GM23338 (cell line): ENCODE measurements at regions not wholly inside any gene's neighbourhood (a gene's known extent, or its start where the extent isn't known, plus 50 kb on each side); places are given as distances from the start of the nearest gene placed in this dataset.

Experiments used
- ATAC-seq: fragments of 200-7000 bp; cut with Tn5 transposase; 3 replicates; pipeline ENCODE4 v1.9.1; 2020
- DNase-seq: peaks from one replicate; pipeline ENCODE4 v3.0.0-alpha.2; 2015; ENCODE audit warnings: low spot score
- H2AFZ ChIP-seq: fragments of 200-600 bp; sonication (generic); 2 replicates; pipeline ENCODE4 v1.8.0; 2016; ENCODE audit warnings: antibody characterized with exemption, mild to moderate bottlenecking, moderate library complexity
- H3F3A ChIP-seq: fragments of 200-600 bp; sonication (generic); replicated peaks from 2 replicates; pipeline ENCODE4 v1.8.0; 2017; ENCODE audit warnings: antibody characterized with exemption, mixed run types, low read depth
- H3K27ac ChIP-seq: fragments of 200-600 bp; sonication (generic); 2 replicates; pipeline ENCODE4 v1.6.1; 2016; ENCODE audit warnings: low read depth
- H3K27me3 ChIP-seq: fragments of 200-600 bp; sonication (generic); 2 replicates; pipeline ENCODE4 v1.8.0; 2016; ENCODE audit warnings: mild to moderate bottlenecking, mixed run types, moderate library complexity; ENCODE audit not compliant: insufficient read depth
- H3K36me3 ChIP-seq: fragments of 200-600 bp; sonication (generic); 2 replicates; pipeline ENCODE4 v1.8.0; 2016; ENCODE audit warnings: mild to moderate bottlenecking; ENCODE audit not compliant: insufficient read depth
- H3K4me1 ChIP-seq: fragments of 200-600 bp; sonication (generic); 2 replicates; pipeline ENCODE4 v1.8.0; 2016; ENCODE audit warnings: mild to moderate bottlenecking, moderate library complexity; ENCODE audit not compliant: insufficient read depth
- H3K4me2 ChIP-seq: fragments of 200-600 bp; sonication (generic); 2 replicates; pipeline ENCODE4 v1.7.1; 2017; ENCODE audit warnings: mixed run types
- H3K4me3 ChIP-seq: fragments of 200-600 bp; sonication (generic); 2 replicates; pipeline ENCODE4 v1.6.1; 2016; ENCODE audit warnings: mixed run types
- H3K79me2 ChIP-seq: fragments of 200-600 bp; sonication (generic); replicated peaks from 2 replicates; pipeline ENCODE4 v1.8.0; 2017; ENCODE audit warnings: mild to moderate bottlenecking; ENCODE audit not compliant: insufficient read depth
- H3K9me2 ChIP-seq: fragments of 200-600 bp; sonication (generic); 2 replicates; pipeline ENCODE4 v1.8.0; 2017; ENCODE audit not compliant: insufficient read depth
- H4K20me1 ChIP-seq: fragments of 200-600 bp; sonication (generic); replicated peaks from 2 replicates; pipeline ENCODE4 v1.8.0; 2017; ENCODE audit warnings: mild to moderate bottlenecking; ENCODE audit not compliant: insufficient read depth
- H3K27ac Mint-ChIP-seq: 2 replicates; pipeline ENCODE4 v1.8.0; 2020; ENCODE audit warnings: inconsistent platforms, mild to moderate bottlenecking, moderate library complexity, mixed read lengths
- H3K27me3 Mint-ChIP-seq: 3 replicates; pipeline ENCODE4 v1.8.0; 2022; ENCODE audit warnings: low read depth, mild to moderate bottlenecking, moderate library complexity, mixed read lengths, inconsistent platforms; ENCODE audit not compliant: insufficient read depth, poor library complexity
- H3K36me3 Mint-ChIP-seq: 3 replicates; pipeline ENCODE4 v1.8.0; 2021; ENCODE audit warnings: low read depth, mild to moderate bottlenecking, inconsistent platforms, moderate library complexity, mixed read lengths
- H3K4me1 Mint-ChIP-seq: 3 replicates; pipeline ENCODE4 v1.8.0; 2020; ENCODE audit warnings: mild to moderate bottlenecking, inconsistent platforms, mixed read lengths
- H3K4me3 Mint-ChIP-seq: 3 replicates; pipeline ENCODE4 v1.8.0; 2021; ENCODE audit warnings: moderate library complexity, mild to moderate bottlenecking, inconsistent platforms, mixed read lengths
- H3K9me3 Mint-ChIP-seq: 3 replicates; pipeline ENCODE4 v1.8.0; 2020; ENCODE audit warnings: moderate library complexity, mild to moderate bottlenecking, inconsistent platforms, mixed read lengths
- CREB1 ChIP-seq: fragments of 250-450 bp; sonication (Bioruptor Pico); IDR thresholded peaks from 2 replicates; pipeline ENCODE4 v1.5.0; 2020; ENCODE audit warnings: low read depth, mild to moderate bottlenecking, moderate library complexity
- CTCF ChIP-seq, 2 experiments: fragments of 200-600 bp in 1 of 2; sonication (generic) in 1 of 2; conservative IDR thresholded peaks; 2 replicates each; pipeline versions ENCODE4 v1.5.1 to v1.6.1; 2016 to 2017; ENCODE audit warnings: antibody characterized with exemption in 2 of 2, low read depth in 2 of 2, mild to moderate bottlenecking in 2 of 2, moderate library complexity in 1 of 2
- ETS1 ChIP-seq: IDR thresholded peaks from 2 replicates; pipeline ENCODE4 v1.6.1; 2016; ENCODE audit warnings: antibody characterized with exemption
- EZH2 ChIP-seq: fragments of 200-600 bp; sonication (generic); IDR thresholded peaks from one replicate; pipeline ENCODE4 v1.8.0; 2017; ENCODE audit warnings: antibody characterized with exemption, mild to moderate bottlenecking, low read depth; ENCODE audit not compliant: unreplicated experiment
- JUNB ChIP-seq: IDR thresholded peaks from one replicate; pipeline ENCODE4 v1.6.1; 2016; ENCODE audit warnings: antibody characterized with exemption; ENCODE audit not compliant: unreplicated experiment
- NANOG ChIP-seq: IDR thresholded peaks from 2 replicates; pipeline ENCODE4 v1.6.1; 2016; ENCODE audit warnings: antibody characterized with exemption, borderline replicate concordance
- POLR2AphosphoS5 ChIP-seq: IDR thresholded peaks from 2 replicates; pipeline ENCODE4 v1.6.1; 2016; ENCODE audit warnings: antibody characterized with exemption, low read depth
- STAT1 ChIP-seq: IDR thresholded peaks from one replicate; pipeline ENCODE4 v1.6.1; 2016; ENCODE audit warnings: antibody characterized with exemption; ENCODE audit not compliant: unreplicated experiment
- ZNF114 ChIP-seq: fragments of 250-450 bp; sonication (Bioruptor Pico); IDR thresholded peaks from 2 replicates; pipeline ENCODE4 v1.5.0; 2020; ENCODE audit warnings: mild to moderate bottlenecking, moderate library complexity
- ZNF331 ChIP-seq: fragments of 250-450 bp; sonication (Bioruptor Pico); IDR thresholded peaks from 2 replicates; pipeline ENCODE4 v1.5.0; 2020; ENCODE audit warnings: low read depth, mild to moderate bottlenecking, moderate library complexity

GRCh38 chr18:51390702-51391101 is 193.2 kb upstream of the MEX3C start:
- Histone ChIP-seq H3K4me1 (no peaks in the 10 kb centered on the region), H3K9me2 (peaks cover 7% of the 10 kb centered on the region; the same call in 1 of the 2 replicates), H3K4me2 (no peak overlapping the region), H3F3A (no peaks in the 10 kb centered on the region), H3K36me3 (no peaks in the 10 kb centered on the region), H2AFZ (no peak overlapping the region), H4K20me1 (no peaks in the 10 kb centered on the region), H3K27me3 (no peaks in the 10 kb centered on the region), H3K27ac (no peak overlapping the region), H3K79me2 (no peaks in the 10 kb centered on the region), H3K4me3 (no peak overlapping the region)
- Mint-ChIP-seq H3K27me3 (no peaks in the 10 kb centered on the region), H3K27ac (no peak overlapping the region), H3K36me3 (no peaks in the 10 kb centered on the region), H3K4me3 (no peak overlapping the region), H3K9me3 (no peaks in the 10 kb centered on the region), H3K4me1 (no peaks in the 10 kb centered on the region)
- DNase-seq (no peak), ATAC-seq (no peak)
- TF ChIP-seq STAT1 (no peak), NANOG (no peak), ZNF331 (CRISPR knock-in tag) (no peak), EZH2 (no peak), JUNB (no peak), CREB1 (CRISPR knock-in tag) (no peak), POLR2AphosphoS5 (no peak)

- H3K4me1 Mint-ChIP-seq = no peaks in the 10 kb centered on the region
- no peaks in the 10 kb centered on the region for H3K27me3 Mint-ChIP-seq
- no peak overlapping the region for H3K27ac ChIP-seq
- H3K36me3 ChIP-seq = no peaks in the 10 kb centered on the region
- no peak overlapping the region for H3K4me3 Mint-ChIP-seq
- DNase-seq = no peak
- H3F3A ChIP-seq = no peaks in the 10 kb centered on the region
- H3K27ac Mint-ChIP-seq = no peak overlapping the region
- no peaks in the 10 kb centered on the region for H3K9me3 Mint-ChIP-seq
- H3K79me2 ChIP-seq = no peaks in the 10 kb centered on the region
- TF ChIP-seq EZH2 = no peak
- no peak for TF ChIP-seq CREB1 (CRISPR knock-in tag)
- TF ChIP-seq ZNF331 (CRISPR knock-in tag) = no peak
- no peak for TF ChIP-seq CTCF (conservative IDR thresholded peaks at IDR 0.05; ENCODE audit: low read depth in 2 of 2)
- TF ChIP-seq ETS1 = no peak
- TF ChIP-seq ZNF114 (CRISPR knock-in tag) = no peak
- H3K27me3 ChIP-seq = no peaks in the 10 kb centered on the region
- H2AFZ ChIP-seq = no peak overlapping the region; the same call in 1 of the 2 replicates
- no peaks in the 10 kb centered on the region for H3K4me1 ChIP-seq
- ATAC-seq = no peak
- no peak overlapping the region for H3K4me3 ChIP-seq
- no peaks in the 10 kb centered on the region for H4K20me1 ChIP-seq
- H3K4me2 ChIP-seq = no peak overlapping the region
- no peaks in the 10 kb centered on the region for H3K36me3 Mint-ChIP-seq
- H3K9me2 ChIP-seq = peaks cover 7% of the 10 kb centered on the region; the same call in 1 of the 2 replicates
Measured at GRCh38 chr18:51391215-51391614, 193.7 kb upstream of the MEX3C start.
